ENCODE measurements at regions not wholly inside any gene's neighbourhood (a gene's known extent, or its start where the extent isn't known, plus 50 kb on each side); places are given as distances from the start of the nearest gene placed in this dataset.
A peak's percentile ranks its signal among the peaks of the same experiment; 100 is the strongest.
"Not testable (repeated sequence)": the region's sequence is repeated elsewhere in the genome, so short reads cannot be mapped to it uniquely, and the experiment has no call there.

- no peak for DNase-seq (ENCODE audit: low spot score)
Observed at GRCh38 chr7:149564340-149565095, 66.9 kb upstream of the ZNF746 start.

- no peak for DNase-seq (ENCODE audit: low spot score)
Observed at GRCh38 chr7:149562602-149563001, 65.0 kb upstream of the ZNF746 start.

GRCh38 chr7:149561072-149561471, 63.5 kb upstream of the ZNF746 start:
- DNase-seq (ENCODE audit: low spot score): no peak

GRCh38 chr7:149559711-149560110, 62.1 kb upstream of the ZNF746 start:
- peak; percentile 73 for DNase-seq (ENCODE audit: low spot score)

- DNase-seq (ENCODE audit: low spot score): peak; percentile 78
Observed at GRCh38 chr7:149558149-149558861, 60.7 kb upstream of the ZNF746 start.

- DNase-seq (ENCODE audit: low spot score): not testable (repeated sequence)
Observed at GRCh38 chr7:149556525-149556924, 58.9 kb upstream of the ZNF746 start.

- DNase-seq (ENCODE audit: low spot score): not testable (repeated sequence)
Observed at GRCh38 chr7:149554821-149555220, 57.2 kb upstream of the ZNF746 start.

GRCh38 chr7:149553991-149554390, 56.4 kb upstream of the ZNF746 start:
- not testable (repeated sequence) for DNase-seq (ENCODE audit: low spot score)

GRCh38 chr7:149552799-149553198, 55.2 kb upstream of the ZNF746 start:
- no peak for DNase-seq (ENCODE audit: low spot score)
